Stomach (tissue), 4 donors: ENCODE measurements at regions not wholly inside any gene's neighbourhood (a gene's known extent, or its start where the extent isn't known, plus 50 kb on each side); places are given as distances from the start of the nearest gene placed in this dataset.

Experiments used
- POLR2A ChIP-seq, 4 donors: fragments of 450-650 bp; IDR thresholded peaks; one replicate each; pipeline ENCODE4 v1.6.1; 2016; ENCODE audit warnings: antibody characterized with exemption in 4 of 4, control low read depth in 2 of 4, mild to moderate bottlenecking in 1 of 4, moderate library complexity in 1 of 4
- POLR2AphosphoS5 ChIP-seq, 3 donors: sonication (generic); formaldehyde crosslinking; IDR thresholded peaks; one replicate each; pipeline ENCODE4 v1.6.1; 2016; ENCODE audit warnings: antibody characterized with exemption in 3 of 3
- TF ChIP-seq, protein P1 (sequence below), 7 experiments: fragments of 450-650 bp in 4 of 7; fragments of 200-600 bp in 3 of 7; sonication (generic) in 3 of 7; IDR thresholded peaks; one replicate each; pipeline ENCODE4 v1.5.1; 2016 to 2019; ENCODE audit warnings: antibody characterized with exemption in 7 of 7, control low read depth in 2 of 7, mild to moderate bottlenecking in 1 of 7

DNA sequence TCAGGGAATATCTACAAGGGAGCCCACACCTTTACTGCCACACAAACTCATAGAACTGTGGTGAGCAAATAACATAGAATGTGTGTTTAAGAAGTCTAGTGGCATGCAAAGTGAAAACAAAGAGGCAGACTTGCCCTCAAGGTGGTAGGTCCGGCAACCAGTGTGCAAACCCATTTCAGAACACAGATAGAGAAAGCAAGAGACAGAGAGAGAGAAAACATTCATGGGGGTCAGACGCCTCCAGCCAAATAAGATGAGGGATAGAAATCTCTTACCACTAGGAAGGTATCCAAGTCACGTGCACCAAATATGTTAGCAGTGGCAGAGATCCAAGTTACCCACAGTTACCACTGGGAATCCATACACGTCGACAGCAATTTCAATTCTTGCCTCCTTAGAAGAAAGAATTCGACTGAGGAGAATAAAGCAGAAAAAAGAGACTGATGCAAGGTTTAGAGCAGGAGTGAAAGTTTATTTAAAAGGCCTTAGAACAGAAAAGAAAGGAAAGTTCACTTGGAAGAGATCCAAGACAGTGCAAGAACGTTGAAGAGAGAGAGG is 252.8 kb downstream of the NAP1L3 start:
- TF ChIP-seq POLR2A (IDR thresholded peaks at IDR 0.05) (no peak), POLR2AphosphoS5 (IDR thresholded peaks at IDR 0.05) (no peak)
- TF ChIP-seq, protein P1, sequence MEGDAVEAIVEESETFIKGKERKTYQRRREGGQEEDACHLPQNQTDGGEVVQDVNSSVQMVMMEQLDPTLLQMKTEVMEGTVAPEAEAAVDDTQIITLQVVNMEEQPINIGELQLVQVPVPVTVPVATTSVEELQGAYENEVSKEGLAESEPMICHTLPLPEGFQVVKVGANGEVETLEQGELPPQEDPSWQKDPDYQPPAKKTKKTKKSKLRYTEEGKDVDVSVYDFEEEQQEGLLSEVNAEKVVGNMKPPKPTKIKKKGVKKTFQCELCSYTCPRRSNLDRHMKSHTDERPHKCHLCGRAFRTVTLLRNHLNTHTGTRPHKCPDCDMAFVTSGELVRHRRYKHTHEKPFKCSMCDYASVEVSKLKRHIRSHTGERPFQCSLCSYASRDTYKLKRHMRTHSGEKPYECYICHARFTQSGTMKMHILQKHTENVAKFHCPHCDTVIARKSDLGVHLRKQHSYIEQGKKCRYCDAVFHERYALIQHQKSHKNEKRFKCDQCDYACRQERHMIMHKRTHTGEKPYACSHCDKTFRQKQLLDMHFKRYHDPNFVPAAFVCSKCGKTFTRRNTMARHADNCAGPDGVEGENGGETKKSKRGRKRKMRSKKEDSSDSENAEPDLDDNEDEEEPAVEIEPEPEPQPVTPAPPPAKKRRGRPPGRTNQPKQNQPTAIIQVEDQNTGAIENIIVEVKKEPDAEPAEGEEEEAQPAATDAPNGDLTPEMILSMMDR (IDR thresholded peaks at IDR 0.05): no peak
